Thymus (tissue), 11 donors: ENCODE measurements at regions not wholly inside any gene's neighbourhood (a gene's known extent, or its start where the extent isn't known, plus 50 kb on each side); places are given as distances from the start of the nearest gene placed in this dataset.

ENCODE experiments used
- DNase-seq, 9 donors: peaks; one replicate each; pipeline ENCODE4 v3.0.0-alpha.2; 2013; ENCODE audit warnings: low spot score in 9 of 9, low read depth in 6 of 9, missing footprints in 1 of 9
- H3K27ac ChIP-seq, 2 donors: one replicate each; pipeline ENCODE4 v1.5.1; 2013; ENCODE audit warnings: control low read depth in 1 of 2, low read depth in 1 of 2, low read length in 1 of 2, mild to moderate bottlenecking in 1 of 2, moderate library complexity in 1 of 2
- H3K27me3 ChIP-seq, 2 donors: one replicate each; pipeline ENCODE4 v1.5.1; 2013; ENCODE audit warnings: low read length in 1 of 2; ENCODE audit not compliant: control insufficient read depth in 2 of 2, insufficient read depth in 1 of 2
- H3K36me3 ChIP-seq, 2 donors: one replicate each; pipeline ENCODE4 v1.5.1; 2013; ENCODE audit warnings: low read length in 1 of 2, mild to moderate bottlenecking in 1 of 2, moderate library complexity in 1 of 2; ENCODE audit not compliant: control insufficient read depth in 2 of 2, insufficient read depth in 2 of 2
- H3K4me1 ChIP-seq, 2 donors: one replicate each; pipeline ENCODE4 v1.5.1; 2013; ENCODE audit warnings: low read length in 2 of 2; ENCODE audit not compliant: control insufficient read depth in 2 of 2, insufficient read depth in 2 of 2
- H3K4me3 ChIP-seq, 2 donors: one replicate each; pipeline ENCODE4 v1.5.1; 2013; ENCODE audit warnings: low read length in 2 of 2, control low read depth in 1 of 2, mild to moderate bottlenecking in 1 of 2
- H3K9me3 ChIP-seq, 2 donors: one replicate each; pipeline ENCODE4 v1.5.1; 2013; ENCODE audit warnings: low read length in 1 of 2, mild to moderate bottlenecking in 1 of 2; ENCODE audit not compliant: control insufficient read depth in 2 of 2, insufficient read depth in 1 of 2
- WGBS: extraction: QIAGEN DNeasy Blood & Tissue Kit; methylation state at CpG from one replicate; pipeline ENCODE4 v1.1.7; 2013; 5-methylcytosine and 5-hydroxymethylcytosine counted together
- donor health status: healthy.

- H3K27ac ChIP-seq: no peak overlapping the region
- no peak for DNase-seq
- H3K9me3 ChIP-seq: no peaks in the 10 kb centered on the region
- H3K4me3 ChIP-seq: no peak overlapping the region
- H3K4me1 ChIP-seq: peaks cover 0 to 2% of the 10 kb centered on the region in 2 donors
- 98% methylated on average over 5 of the region's 5 CpGs for WGBS
- H3K27me3 ChIP-seq: no peaks in the 10 kb centered on the region
- no peaks in the 10 kb centered on the region for H3K36me3 ChIP-seq
Measured at GRCh38 chr2:234580686-234581085, 83.8 kb upstream of the ARL4C start.

- DNase-seq: no peak
- H3K27me3 ChIP-seq: no peaks in the 10 kb centered on the region
- no peaks in the 10 kb centered on the region for H3K9me3 ChIP-seq
- peaks cover 0 to 2% of the 10 kb centered on the region in 2 donors for H3K4me1 ChIP-seq
- H3K36me3 ChIP-seq: no peaks in the 10 kb centered on the region
- 93% methylated on average over 10 of the region's 10 CpGs for WGBS
- no peak overlapping the region for H3K27ac ChIP-seq
- no peak overlapping the region for H3K4me3 ChIP-seq
Measured at GRCh38 chr2:234579231-234579962, 82.5 kb upstream of the ARL4C start.

- no peaks in the 10 kb centered on the region for H3K36me3 ChIP-seq
- no peak for DNase-seq
Measured at GRCh38 chr2:234578389-234578788, 81.5 kb upstream of the ARL4C start.

GRCh38 chr2:234577191-234577590, 80.3 kb upstream of the ARL4C start:
- Histone ChIP-seq H3K36me3 (no peaks in the 10 kb centered on the region), H3K27me3 (no peaks in the 10 kb centered on the region), H3K4me3 (no peak overlapping the region), H3K4me1 (peaks cover 0 to 2% of the 10 kb centered on the region in 2 donors), H3K27ac (no peak overlapping the region), H3K9me3 (no peaks in the 10 kb centered on the region)
- no peak for DNase-seq
- WGBS: 65% methylated on average over 5 of the region's 5 CpGs

More at GRCh38 chr2:234578389-234578788, 81.5 kb upstream of the ARL4C start:
- no peaks in the 10 kb centered on the region for H3K9me3 ChIP-seq
- H3K27ac ChIP-seq: no peak overlapping the region
- H3K4me3 ChIP-seq: no peak overlapping the region
- H3K27me3 ChIP-seq: no peaks in the 10 kb centered on the region
- 99% methylated on average over 2 of the region's 2 CpGs for WGBS
- peaks cover 0 to 2% of the 10 kb centered on the region in 2 donors for H3K4me1 ChIP-seq

- Histone ChIP-seq H3K27me3 (no peaks in the 10 kb centered on the region), H3K36me3 (no peaks in the 10 kb centered on the region), H3K4me1 (no peaks in the 10 kb centered on the region), H3K9me3 (no peaks in the 10 kb centered on the region), H3K4me3 (no peak overlapping the region), H3K27ac (peak overlapping the region in 1 of 2 donors; percentile 9)
- WGBS: 55% methylated on average over 9 of the region's 9 CpGs
- peak in 1 of 9 donors; percentile 9 for DNase-seq
Measured at GRCh38 chr2:234571620-234572407, 74.9 kb upstream of the ARL4C start.

- H3K27ac ChIP-seq: no peak overlapping the region
- H3K4me3 ChIP-seq: no peak overlapping the region
- H3K9me3 ChIP-seq: no peaks in the 10 kb centered on the region
- 93% methylated on average over 7 of the region's 7 CpGs for WGBS
- no peaks in the 10 kb centered on the region for H3K27me3 ChIP-seq
- H3K36me3 ChIP-seq: no peaks in the 10 kb centered on the region
- DNase-seq: no peak
- no peaks in the 10 kb centered on the region for H3K4me1 ChIP-seq
Measured at GRCh38 chr2:234570476-234570875, 73.6 kb upstream of the ARL4C start.

GRCh38 chr2:234569776-234570430, 73.0 kb upstream of the ARL4C start:
- Histone ChIP-seq H3K4me1 (no peaks in the 10 kb centered on the region), H3K27me3 (no peaks in the 10 kb centered on the region)
- 91% methylated on average over 3 of the region's 3 CpGs for WGBS

GRCh38 chr2:234566622-234567021, 69.7 kb upstream of the ARL4C start:
- Histone ChIP-seq H3K27ac (no peak overlapping the region), H3K36me3 (no peaks in the 10 kb centered on the region), H3K9me3 (no peaks in the 10 kb centered on the region), H3K27me3 (no peaks in the 10 kb centered on the region), H3K4me1 (no peaks in the 10 kb centered on the region), H3K4me3 (no peak overlapping the region)
- 94% methylated on average over 2 of the region's 2 CpGs for WGBS
- no peak for DNase-seq

More at GRCh38 chr2:234569776-234570430, 73.0 kb upstream of the ARL4C start:
- DNase-seq: no peak
- no peak overlapping the region for H3K27ac ChIP-seq
- H3K4me3 ChIP-seq: no peak overlapping the region
- H3K36me3 ChIP-seq: no peaks in the 10 kb centered on the region
- no peaks in the 10 kb centered on the region for H3K9me3 ChIP-seq
